GM12873 (cell line): ENCODE measurements at regions not wholly inside any gene's neighbourhood (a gene's known extent, or its start where the extent isn't known, plus 50 kb on each side); places are given as distances from the start of the nearest gene placed in this dataset.

ENCODE experiments used
- TF ChIP-seq, protein P1 (sequence below): IDR thresholded peaks from 2 replicates; pipeline ENCODE4 v1.5.1; 2012; ENCODE audit warnings: low read depth, mild to moderate bottlenecking, moderate library complexity, low read length, control low read depth; ENCODE audit not compliant: insufficient read depth; ENCODE audit errors: missing control alignments

DNA sequence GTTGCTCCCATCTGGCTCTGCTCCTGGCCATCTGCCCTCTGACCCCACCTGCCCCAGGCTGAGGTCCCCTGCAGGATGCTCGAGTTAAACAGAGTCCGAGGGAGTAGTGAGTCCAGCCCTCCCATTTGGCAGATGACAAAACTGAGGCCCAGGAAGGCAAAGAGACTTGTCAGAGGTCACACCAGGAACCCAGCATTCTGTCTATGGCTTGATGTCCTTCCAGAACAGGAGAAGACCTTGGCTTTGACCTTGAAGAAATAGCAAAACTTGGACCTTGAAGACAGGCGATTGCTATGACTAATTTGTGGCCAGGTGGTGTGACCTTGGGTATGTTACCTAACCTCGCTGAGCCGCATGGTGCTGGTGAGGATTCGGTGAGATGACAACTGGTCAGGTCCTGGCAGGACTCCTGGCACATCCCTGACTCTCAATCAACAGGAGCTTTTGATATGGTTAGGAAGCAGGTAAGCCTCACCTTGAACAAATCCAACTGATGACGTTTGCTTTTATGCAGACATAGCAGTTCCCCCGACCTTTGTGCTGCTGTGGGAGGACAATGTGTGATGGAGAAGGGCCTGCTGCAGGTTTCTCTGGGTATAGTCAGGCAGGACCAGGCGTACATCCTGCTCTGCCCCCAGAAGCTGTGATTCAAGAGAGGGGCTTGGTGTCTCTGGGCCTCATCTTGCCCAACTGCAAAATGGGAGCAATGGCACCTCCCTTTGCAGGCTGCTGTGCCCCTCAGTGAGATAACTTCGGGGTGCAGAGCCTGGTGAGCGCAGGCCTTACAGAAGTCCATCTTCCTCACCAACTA lies 198.7 kb downstream of the C9orf50 start:
- TF ChIP-seq, protein P1, sequence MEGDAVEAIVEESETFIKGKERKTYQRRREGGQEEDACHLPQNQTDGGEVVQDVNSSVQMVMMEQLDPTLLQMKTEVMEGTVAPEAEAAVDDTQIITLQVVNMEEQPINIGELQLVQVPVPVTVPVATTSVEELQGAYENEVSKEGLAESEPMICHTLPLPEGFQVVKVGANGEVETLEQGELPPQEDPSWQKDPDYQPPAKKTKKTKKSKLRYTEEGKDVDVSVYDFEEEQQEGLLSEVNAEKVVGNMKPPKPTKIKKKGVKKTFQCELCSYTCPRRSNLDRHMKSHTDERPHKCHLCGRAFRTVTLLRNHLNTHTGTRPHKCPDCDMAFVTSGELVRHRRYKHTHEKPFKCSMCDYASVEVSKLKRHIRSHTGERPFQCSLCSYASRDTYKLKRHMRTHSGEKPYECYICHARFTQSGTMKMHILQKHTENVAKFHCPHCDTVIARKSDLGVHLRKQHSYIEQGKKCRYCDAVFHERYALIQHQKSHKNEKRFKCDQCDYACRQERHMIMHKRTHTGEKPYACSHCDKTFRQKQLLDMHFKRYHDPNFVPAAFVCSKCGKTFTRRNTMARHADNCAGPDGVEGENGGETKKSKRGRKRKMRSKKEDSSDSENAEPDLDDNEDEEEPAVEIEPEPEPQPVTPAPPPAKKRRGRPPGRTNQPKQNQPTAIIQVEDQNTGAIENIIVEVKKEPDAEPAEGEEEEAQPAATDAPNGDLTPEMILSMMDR = no peak

DNA sequence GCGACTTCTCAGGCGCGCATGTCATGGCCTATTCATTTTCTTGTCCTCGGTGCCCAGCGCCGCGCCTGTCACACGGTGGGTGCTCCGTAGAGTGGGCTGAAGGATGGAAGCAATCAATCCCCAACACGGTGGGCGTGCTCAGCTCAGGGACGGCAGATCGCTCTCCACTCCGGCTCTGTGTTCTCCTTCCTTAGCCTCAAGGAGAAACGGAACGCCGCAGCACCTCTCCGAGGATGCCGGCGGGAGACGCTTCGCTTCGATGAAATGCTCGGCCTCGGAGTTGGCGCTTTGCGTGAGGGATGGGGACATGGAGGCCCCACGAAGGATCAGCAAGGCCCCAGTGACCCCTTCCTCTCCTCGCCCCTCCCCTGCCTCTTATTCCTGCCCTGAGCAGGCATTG lies 199.5 kb downstream of the C9orf50 start:
- TF ChIP-seq, protein P1 = no peak

DNA sequence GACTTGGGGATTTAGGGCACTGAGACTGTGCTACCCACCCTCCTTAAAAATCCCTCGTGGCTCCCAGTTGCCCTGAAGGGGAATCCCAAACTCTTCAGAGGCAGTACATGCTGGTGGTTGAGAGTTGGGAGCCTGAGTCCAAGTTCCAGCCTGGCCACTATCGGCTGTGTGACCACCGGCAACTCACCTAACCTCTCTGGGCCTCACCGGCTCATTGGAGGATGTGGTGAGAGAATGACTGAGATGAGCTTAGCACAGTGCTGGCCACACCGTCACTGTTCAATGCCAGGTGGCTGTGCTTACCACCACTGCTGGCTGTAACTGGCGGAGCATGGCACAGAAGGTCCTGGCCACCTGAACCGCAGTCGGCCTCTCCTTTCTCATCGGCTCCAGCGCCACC lies 200.2 kb downstream of the C9orf50 start:
- TF ChIP-seq, protein P1 = no peak

DNA sequence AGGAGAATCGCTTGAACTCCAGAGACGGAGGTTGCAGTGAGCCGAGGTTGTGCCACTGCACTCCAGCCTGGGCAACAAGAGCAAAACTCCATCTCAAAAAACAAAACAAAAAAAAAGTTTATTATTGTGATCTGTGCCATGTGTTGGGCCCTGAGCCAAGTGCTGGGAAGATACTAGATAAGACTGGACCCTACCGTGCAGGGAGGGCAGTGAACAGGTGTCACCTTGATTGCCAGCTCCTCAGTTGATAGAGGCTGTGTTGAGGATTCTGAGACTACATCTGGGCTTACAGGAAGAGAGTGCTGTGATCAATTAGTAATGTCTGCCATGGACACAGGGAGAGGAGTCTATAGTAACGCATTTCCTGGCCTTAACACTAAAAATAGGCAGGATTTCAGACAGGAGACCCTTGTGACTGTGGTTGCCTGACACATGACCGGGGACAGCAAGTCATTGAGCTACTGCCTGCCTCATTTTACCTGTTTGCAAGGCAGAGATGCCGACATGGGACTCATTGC lies 201.5 kb downstream of the C9orf50 start:
- TF ChIP-seq, protein P1 = no peak

DNA sequence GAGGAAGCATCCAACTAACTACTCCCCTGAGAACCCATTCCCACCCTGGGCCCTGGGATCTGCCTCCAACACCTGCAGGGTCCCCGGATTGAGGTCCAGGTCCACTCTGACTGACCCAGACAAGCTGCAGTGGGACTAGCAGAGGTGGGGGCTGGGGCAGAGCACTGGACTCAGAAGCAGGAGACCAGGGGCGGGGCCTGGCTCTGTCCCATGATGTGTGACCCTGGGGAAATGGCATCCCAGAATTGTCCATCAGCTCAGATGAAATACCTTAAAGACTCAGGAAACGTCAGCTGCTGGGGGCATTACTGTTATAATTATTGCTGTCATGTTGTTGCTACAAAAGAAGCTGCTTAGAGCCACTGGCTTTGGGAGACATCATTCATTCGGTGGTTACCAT lies 202.4 kb downstream of the C9orf50 start:
- TF ChIP-seq, protein P1 = no peak

DNA sequence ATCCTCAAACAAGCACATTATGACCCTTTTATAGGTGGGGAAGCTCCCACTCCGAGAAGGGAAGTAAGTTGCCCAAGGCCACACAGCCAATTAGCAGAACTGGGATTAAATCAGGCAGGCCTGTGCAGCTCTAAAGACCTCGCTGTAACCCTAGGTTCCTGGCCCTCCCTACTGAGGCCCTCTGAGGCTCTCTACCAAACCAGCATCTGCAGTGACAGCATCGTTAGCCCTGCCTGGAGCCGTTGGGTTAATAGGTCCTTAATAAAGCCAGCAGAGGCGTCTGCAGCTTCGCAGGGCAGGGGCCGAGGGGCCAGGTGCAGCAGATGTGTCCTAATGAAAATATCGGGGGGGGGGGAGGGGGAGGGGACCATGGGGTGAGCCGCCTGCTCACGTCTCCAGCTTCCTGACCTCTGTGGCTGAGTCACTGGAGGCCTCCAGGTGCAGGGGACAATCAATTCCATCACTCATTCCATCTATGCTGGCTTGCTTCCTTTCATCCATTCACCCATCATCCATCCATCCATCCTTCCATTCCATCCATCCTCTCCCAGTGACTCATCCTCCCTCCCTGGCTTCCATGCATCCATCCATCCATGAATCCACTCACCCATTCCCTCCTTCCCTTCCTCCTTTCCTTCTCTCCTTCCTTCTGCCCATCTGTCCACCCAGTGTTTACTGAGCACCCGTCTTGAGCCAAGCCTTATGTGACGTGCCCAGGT lies 203.9 kb downstream of the C9orf50 start:
- TF ChIP-seq, protein P1 = no peak

DNA sequence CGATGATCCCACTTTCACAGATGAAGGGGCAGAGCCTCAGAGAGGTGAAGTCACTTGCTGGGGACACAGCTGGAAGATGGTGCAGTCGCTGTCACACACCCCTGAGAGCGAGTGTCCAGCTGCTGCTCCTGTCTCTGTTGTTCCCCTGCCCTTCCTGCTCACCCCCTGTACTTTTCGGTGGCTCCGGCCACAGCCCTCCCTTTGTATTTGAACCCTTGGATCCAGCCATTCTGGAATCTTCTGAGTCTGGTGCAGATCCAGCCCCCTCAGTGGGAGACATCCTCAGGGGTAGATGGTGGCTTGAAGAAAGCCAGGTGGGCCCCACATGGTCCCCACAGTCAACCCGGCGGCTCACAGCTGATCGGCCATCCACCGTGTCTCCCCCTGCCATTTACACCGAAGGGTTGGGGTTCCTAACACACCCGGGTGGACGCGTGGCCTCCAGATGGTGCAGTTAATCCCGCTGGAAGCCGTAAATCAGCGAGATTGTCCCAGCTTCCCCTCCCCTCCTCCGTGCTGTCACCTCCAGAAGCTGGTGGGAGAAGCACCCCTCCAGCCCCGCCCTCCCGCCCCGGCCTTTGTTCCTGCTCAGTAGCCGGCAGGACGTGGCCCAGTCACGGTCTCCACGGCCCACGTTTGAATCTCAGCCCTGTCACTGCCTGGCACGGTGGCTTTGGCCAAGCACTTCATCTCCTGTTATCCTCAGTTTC lies 204.8 kb downstream of the C9orf50 start:
- TF ChIP-seq, protein P1 = no peak
